Mesothelial cell of epicardium (in vitro differentiated cells): ENCODE measurements at regions not wholly inside any gene's neighbourhood (a gene's known extent, or its start where the extent isn't known, plus 50 kb on each side); places are given as distances from the start of the nearest gene placed in this dataset.

Experiments used
- DNase-seq, 2 experiments: peaks; one replicate each; pipeline ENCODE4 v3.0.0; 2021; ENCODE audit warnings: low spot score in 2 of 2; ENCODE audit not compliant: unreplicated experiment in 2 of 2
- H3K27ac Mint-ChIP-seq: 2 replicates; pipeline ENCODE4 v1.8.0; 2021; ENCODE audit warnings: mixed read lengths
- H3K27me3 Mint-ChIP-seq: 2 replicates; pipeline ENCODE4 v1.8.0; 2021; ENCODE audit warnings: low read depth, mixed read lengths
- H3K36me3 Mint-ChIP-seq: 2 replicates; pipeline ENCODE4 v1.8.0; 2021; ENCODE audit warnings: mixed read lengths
- H3K4me1 Mint-ChIP-seq: 2 replicates; pipeline ENCODE4 v1.8.0; 2021; ENCODE audit warnings: mixed read lengths
- H3K4me3 Mint-ChIP-seq: 2 replicates; pipeline ENCODE4 v1.8.0; 2021; ENCODE audit warnings: mild to moderate bottlenecking, moderate library complexity, mixed read lengths
- H3K9me3 Mint-ChIP-seq: 2 replicates; pipeline ENCODE4 v1.8.0; 2021; ENCODE audit warnings: mixed read lengths
- TF ChIP-seq, protein P1 (sequence below): fragments of 200-600 bp; sonication (generic); IDR thresholded peaks from one replicate; pipeline ENCODE4 v1.5.0; 2021; ENCODE audit warnings: antibody characterized with exemption; ENCODE audit not compliant: unreplicated experiment

DNA sequence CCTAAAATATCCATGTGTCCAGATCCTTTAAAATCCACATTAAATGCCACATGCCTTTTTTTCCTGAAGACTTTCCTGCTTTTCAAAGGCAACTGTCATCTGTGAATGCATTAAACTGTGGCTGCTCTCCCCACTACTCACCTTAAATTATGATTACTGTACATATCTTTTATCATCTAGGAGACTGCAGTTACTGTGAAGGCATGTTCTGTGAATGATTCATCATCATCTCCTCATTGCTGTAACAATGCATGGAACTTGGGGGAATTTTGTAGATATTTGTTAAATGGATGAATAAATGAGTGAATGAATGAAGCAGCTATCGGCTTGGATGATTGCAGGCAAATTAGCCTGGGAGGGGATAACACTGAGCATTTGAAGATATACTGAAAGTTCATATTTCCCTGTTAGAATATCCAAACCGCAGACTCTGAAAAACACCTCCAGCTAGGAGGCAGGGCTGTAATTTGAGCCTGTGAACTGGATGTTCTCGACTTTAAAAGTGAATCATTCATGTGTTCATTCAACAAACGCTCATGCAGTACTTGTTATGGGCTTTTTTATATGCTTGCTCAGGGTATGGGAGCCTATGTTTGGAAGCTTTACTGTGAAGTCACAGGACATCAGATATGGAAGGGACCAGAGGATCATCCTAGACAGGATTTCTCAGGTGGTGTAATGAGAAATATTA is 519.2 kb downstream of the KIF4B start:
- Mint-ChIP-seq H3K4me1 (peaks cover 4% of the 10 kb centered on the region), H3K9me3 (no peaks in the 10 kb centered on the region), H3K4me3 (no peak overlapping the region), H3K27ac (no peak overlapping the region), H3K27me3 (no peaks in the 10 kb centered on the region), H3K36me3 (no peaks in the 10 kb centered on the region)
- TF ChIP-seq, protein P1, sequence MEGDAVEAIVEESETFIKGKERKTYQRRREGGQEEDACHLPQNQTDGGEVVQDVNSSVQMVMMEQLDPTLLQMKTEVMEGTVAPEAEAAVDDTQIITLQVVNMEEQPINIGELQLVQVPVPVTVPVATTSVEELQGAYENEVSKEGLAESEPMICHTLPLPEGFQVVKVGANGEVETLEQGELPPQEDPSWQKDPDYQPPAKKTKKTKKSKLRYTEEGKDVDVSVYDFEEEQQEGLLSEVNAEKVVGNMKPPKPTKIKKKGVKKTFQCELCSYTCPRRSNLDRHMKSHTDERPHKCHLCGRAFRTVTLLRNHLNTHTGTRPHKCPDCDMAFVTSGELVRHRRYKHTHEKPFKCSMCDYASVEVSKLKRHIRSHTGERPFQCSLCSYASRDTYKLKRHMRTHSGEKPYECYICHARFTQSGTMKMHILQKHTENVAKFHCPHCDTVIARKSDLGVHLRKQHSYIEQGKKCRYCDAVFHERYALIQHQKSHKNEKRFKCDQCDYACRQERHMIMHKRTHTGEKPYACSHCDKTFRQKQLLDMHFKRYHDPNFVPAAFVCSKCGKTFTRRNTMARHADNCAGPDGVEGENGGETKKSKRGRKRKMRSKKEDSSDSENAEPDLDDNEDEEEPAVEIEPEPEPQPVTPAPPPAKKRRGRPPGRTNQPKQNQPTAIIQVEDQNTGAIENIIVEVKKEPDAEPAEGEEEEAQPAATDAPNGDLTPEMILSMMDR, result no peak
- no peak for DNase-seq

- H3K9me3 Mint-ChIP-seq, result peaks cover 12% of the 10 kb centered on the region
- H3K4me3 Mint-ChIP-seq, result no peak overlapping the region
- no peak overlapping the region for H3K27ac Mint-ChIP-seq
- DNase-seq, result no peak
- H3K27me3 Mint-ChIP-seq, result no peaks in the 10 kb centered on the region
- H3K4me1 Mint-ChIP-seq, result no peaks in the 10 kb centered on the region
- H3K36me3 Mint-ChIP-seq, result no peaks in the 10 kb centered on the region
- TF ChIP-seq, protein P1, result no peak
These were observed 526.5 kb downstream of the KIF4B start for GRCh38 chr5:155540000-155540595.

DNA sequence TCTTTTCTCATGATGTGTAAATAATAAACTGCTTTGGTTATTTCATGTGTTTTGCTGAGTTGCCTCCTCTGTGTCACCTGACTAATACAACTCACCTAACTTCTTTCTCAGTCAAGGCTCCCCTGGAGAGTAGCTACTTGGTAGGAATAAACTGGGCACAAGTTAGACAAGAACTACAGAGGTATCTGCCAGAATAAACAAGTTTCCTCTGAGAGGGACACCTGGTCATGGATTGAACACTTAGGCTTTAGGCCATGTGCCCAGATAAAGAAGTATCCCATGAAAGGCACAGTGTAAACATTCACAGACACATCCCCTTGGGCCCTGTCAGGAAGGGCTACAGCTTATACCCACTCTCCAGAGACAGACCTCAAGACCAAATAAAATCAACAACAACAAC is 532.5 kb downstream of the KIF4B start:
- no peak overlapping the region for H3K27ac Mint-ChIP-seq
- no peak for DNase-seq
- no peaks in the 10 kb centered on the region for H3K27me3 Mint-ChIP-seq
- H3K9me3 Mint-ChIP-seq, result peaks cover 37% of the 10 kb centered on the region
- H3K36me3 Mint-ChIP-seq, result no peaks in the 10 kb centered on the region
- TF ChIP-seq, protein P1, result no peak
- H3K4me1 Mint-ChIP-seq, result no peaks in the 10 kb centered on the region
- no peak overlapping the region for H3K4me3 Mint-ChIP-seq

- no peak overlapping the region for H3K4me3 Mint-ChIP-seq
- DNase-seq, result no peak
- peaks cover 2% of the 10 kb centered on the region for H3K27me3 Mint-ChIP-seq
- H3K4me1 Mint-ChIP-seq, result no peaks in the 10 kb centered on the region
- H3K9me3 Mint-ChIP-seq, result peaks cover 13% of the 10 kb centered on the region
- no peaks in the 10 kb centered on the region for H3K36me3 Mint-ChIP-seq
- TF ChIP-seq, protein P1, result no peak
- H3K27ac Mint-ChIP-seq, result no peak overlapping the region
These were observed 540.9 kb downstream of the KIF4B start for GRCh38 chr5:155554500-155554899.

DNA sequence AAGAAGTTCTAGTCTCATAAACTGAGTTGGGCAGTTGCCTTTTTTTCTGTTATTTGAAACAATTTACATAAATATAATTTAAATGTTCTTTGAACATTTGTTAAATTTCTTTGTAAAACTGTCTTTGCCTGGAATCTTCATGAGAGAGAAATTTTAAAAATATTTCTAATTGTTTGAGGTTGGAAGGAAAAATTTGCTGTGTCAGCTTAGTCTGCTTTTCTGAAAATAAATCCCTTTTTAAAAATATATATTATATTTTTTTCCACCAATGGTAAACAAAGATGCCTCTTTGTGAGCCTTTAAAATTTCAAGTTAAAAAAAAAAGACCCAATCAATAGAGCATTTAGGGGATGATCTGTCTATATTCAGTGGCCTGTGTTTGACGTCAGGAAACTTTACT is 542.7 kb downstream of the KIF4B start:
- no peaks in the 10 kb centered on the region for H3K9me3 Mint-ChIP-seq
- H3K27me3 Mint-ChIP-seq, result peaks cover 15% of the 10 kb centered on the region
- no peak overlapping the region for H3K27ac Mint-ChIP-seq
- no peak for DNase-seq
- no peaks in the 10 kb centered on the region for H3K36me3 Mint-ChIP-seq
- no peak overlapping the region for H3K4me3 Mint-ChIP-seq
- H3K4me1 Mint-ChIP-seq, result no peaks in the 10 kb centered on the region
- TF ChIP-seq, protein P1, result no peak
